Caco-2 (cell line): ENCODE measurements at regions not wholly inside any gene's neighbourhood (a gene's known extent, or its start where the extent isn't known, plus 50 kb on each side); places are given as distances from the start of the nearest gene placed in this dataset.

Experiments
- BruUV-seq: library from RNA; stranded (reverse); fragments of 400-500 nt; replicated peaks from 2 replicates; lab custom pipeline; 2021; lab: Mats Ljungman, UMichigan
- CTCF ChIA-PET: fragments of 300-600 bp; sonication (Branson Sonifier 250); formaldehyde crosslinking; loops from one replicate; lab custom pipeline; 2022; ENCODE audit warnings: antibody characterized with exemption; lab: Charles Lee
- POLR2A ChIA-PET: fragments of 300-600 bp; sonication (Branson Sonifier 250); formaldehyde crosslinking; loops from one replicate; lab custom pipeline; 2022; ENCODE audit warnings: antibody characterized with exemption; lab: Charles Lee
- DNase-seq, 2 experiments: peaks; one replicate each; pipeline versions ENCODE4 v3.0.0 to v3.0.0-alpha.2; 2020 to 2022
- H3K27me3 ChIP-seq: replicated peaks from 2 replicates; pipeline ENCODE4 v1.6.0; 2011; ENCODE audit warnings: low read length; ENCODE audit not compliant: control insufficient read depth, insufficient read depth
- H3K36me3 ChIP-seq: 2 replicates; pipeline ENCODE4 v1.5.1; 2011; ENCODE audit warnings: low read length; ENCODE audit not compliant: control insufficient read depth, insufficient read depth
- H3K4me1 ChIP-seq: fragments of 250-450 bp; sonication (Bioruptor Pico); 2 replicates; pipeline ENCODE4 v1.5.1; 2020; ENCODE audit warnings: mild to moderate bottlenecking
- H3K4me3 ChIP-seq: 2 replicates; pipeline ENCODE4 v1.5.1; 2011; ENCODE audit warnings: low read depth, mild to moderate bottlenecking, control low read depth, low read length
- H3K9me3 ChIP-seq: fragments of 250-450 bp; sonication (Bioruptor Pico); 2 replicates; pipeline ENCODE4 v1.5.1; 2020; ENCODE audit warnings: mild to moderate bottlenecking, moderate library complexity
- H3K27ac Mint-ChIP-seq: one replicate; pipeline ENCODE4 v1.8.0; 2022; ENCODE audit warnings: mixed read lengths; ENCODE audit not compliant: unreplicated experiment
- H3K27me3 Mint-ChIP-seq: one replicate; pipeline ENCODE4 v1.8.0; 2022; ENCODE audit warnings: mixed read lengths; ENCODE audit not compliant: insufficient read depth, unreplicated experiment
- H3K36me3 Mint-ChIP-seq: one replicate; pipeline ENCODE4 v1.8.0; 2022; ENCODE audit warnings: mild to moderate bottlenecking, mixed read lengths; ENCODE audit not compliant: insufficient read depth, unreplicated experiment
- H3K4me1 Mint-ChIP-seq: one replicate; pipeline ENCODE4 v1.8.0; 2022; ENCODE audit warnings: low read depth, mixed read lengths; ENCODE audit not compliant: unreplicated experiment
- H3K4me3 Mint-ChIP-seq: one replicate; pipeline ENCODE4 v1.8.0; 2022; ENCODE audit warnings: mild to moderate bottlenecking, moderate library complexity, mixed read lengths; ENCODE audit not compliant: unreplicated experiment
- H3K9me3 Mint-ChIP-seq: one replicate; pipeline ENCODE4 v1.8.0; 2022; ENCODE audit warnings: mixed read lengths; ENCODE audit not compliant: unreplicated experiment
- intact Hi-C: fragments of 100-400 bp; cut with micrococcal nuclease; formaldehyde crosslinking; loops from one replicate; pipeline ENCODE4 v1.10.0; 2022; ENCODE audit not compliant: unreplicated experiment
- TF ChIP-seq, protein P1 (sequence below), 2 experiments: fragments of 200-600 bp in 1 of 2; IDR thresholded peaks; 1 replicate in 1 of 2; 2 replicates in 1 of 2; pipeline versions ENCODE4 v1.5.1 to v1.8.0; 2011 to 2022; ENCODE audit warnings: antibody characterized with exemption in 1 of 2, control low read depth in 1 of 2, inconsistent platforms in 1 of 2, low read depth in 1 of 2, low read length in 1 of 2, mild to moderate bottlenecking in 1 of 2, moderate library complexity in 1 of 2; ENCODE audit not compliant: insufficient read depth in 1 of 2, severe bottlenecking in 1 of 2, unreplicated experiment in 1 of 2

- no peak overlapping the region for H3K27ac Mint-ChIP-seq
- ChIA-PET POLR2A (no interaction called here), CTCF (no interaction called here)
- DNase-seq, result no peak
- no peaks in the 10 kb centered on the region for H3K9me3 Mint-ChIP-seq
- no peaks in the 10 kb centered on the region for H3K36me3 Mint-ChIP-seq
- TF ChIP-seq, protein P1, sequence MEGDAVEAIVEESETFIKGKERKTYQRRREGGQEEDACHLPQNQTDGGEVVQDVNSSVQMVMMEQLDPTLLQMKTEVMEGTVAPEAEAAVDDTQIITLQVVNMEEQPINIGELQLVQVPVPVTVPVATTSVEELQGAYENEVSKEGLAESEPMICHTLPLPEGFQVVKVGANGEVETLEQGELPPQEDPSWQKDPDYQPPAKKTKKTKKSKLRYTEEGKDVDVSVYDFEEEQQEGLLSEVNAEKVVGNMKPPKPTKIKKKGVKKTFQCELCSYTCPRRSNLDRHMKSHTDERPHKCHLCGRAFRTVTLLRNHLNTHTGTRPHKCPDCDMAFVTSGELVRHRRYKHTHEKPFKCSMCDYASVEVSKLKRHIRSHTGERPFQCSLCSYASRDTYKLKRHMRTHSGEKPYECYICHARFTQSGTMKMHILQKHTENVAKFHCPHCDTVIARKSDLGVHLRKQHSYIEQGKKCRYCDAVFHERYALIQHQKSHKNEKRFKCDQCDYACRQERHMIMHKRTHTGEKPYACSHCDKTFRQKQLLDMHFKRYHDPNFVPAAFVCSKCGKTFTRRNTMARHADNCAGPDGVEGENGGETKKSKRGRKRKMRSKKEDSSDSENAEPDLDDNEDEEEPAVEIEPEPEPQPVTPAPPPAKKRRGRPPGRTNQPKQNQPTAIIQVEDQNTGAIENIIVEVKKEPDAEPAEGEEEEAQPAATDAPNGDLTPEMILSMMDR (IDR thresholded peaks at IDR 0.05; ENCODE audit: insufficient read depth in 1 of 2, low read depth in 1 of 2, low read length in 1 of 2, severe bottlenecking in 1 of 2, unreplicated experiment in 1 of 2), result no peak
- H3K4me3 ChIP-seq, result no peak overlapping the region
- no TSS peak for BruUV-seq
- intact Hi-C loops, result no loop called here
- 0 out of 2 replicates have a peak, but pooled peaks cover 2% of the 10 kb centered on the region for H3K4me1 ChIP-seq
- H3K27me3 Mint-ChIP-seq, result peaks cover 3% of the 10 kb centered on the region
- H3K9me3 ChIP-seq, result no peaks in the 10 kb centered on the region
- no peaks in the 10 kb centered on the region for H3K36me3 ChIP-seq
- H3K27me3 ChIP-seq, result no peaks in the 10 kb centered on the region
- no peaks in the 10 kb centered on the region for H3K4me1 Mint-ChIP-seq
- no peak overlapping the region for H3K4me3 Mint-ChIP-seq
Measured at GRCh38 chr12:31224768-31225448, 101.0 kb downstream of the SINHCAF start.

DNA sequence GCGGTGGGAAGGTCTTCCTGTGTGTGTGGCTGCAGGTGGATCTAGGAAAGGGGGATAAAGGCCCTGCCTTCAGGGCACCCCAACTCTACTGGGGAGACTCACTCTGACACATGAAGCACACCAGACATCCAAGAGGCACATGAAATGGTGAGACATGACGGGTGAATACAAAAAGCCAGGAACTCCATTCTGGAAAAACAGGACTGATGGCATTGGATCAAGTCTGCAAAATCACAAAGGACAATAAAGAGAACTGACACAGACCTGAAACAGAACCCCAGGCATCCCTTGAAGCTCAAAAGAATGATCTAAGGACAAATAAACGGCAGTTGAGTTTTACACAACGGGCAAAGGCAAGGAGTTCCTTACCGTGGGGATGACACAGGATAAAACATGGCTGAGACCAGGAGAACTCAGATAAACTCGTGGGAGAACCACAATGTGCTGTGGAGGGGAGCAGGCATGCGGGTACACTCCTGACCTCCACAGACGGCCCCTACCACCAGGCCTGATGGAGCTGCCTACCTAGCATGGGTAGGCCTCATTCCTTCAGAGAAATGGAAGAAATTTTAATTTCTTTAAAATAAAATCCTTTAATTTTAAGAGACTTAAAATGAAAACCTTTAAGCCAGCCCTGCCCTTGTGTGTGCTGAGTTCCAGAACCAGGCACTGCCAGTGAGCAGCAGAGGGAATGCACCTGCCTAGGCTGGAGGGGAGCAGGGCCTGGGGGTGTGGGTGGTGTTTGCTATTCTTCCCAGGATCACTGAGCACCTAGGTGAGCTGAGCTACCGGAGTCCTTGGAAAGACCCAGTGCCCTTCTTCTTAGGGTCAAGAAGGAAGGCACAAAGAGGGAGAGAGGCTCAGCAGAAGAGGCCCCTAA, 100.1 kb downstream of the SINHCAF start:
- Mint-ChIP-seq H3K4me3 (no peak overlapping the region), H3K4me1 (no peaks in the 10 kb centered on the region), H3K27ac (no peak overlapping the region), H3K9me3 (no peaks in the 10 kb centered on the region), H3K36me3 (no peaks in the 10 kb centered on the region), H3K27me3 (peaks cover 3% of the 10 kb centered on the region)
- DNase-seq, result no peak
- Histone ChIP-seq H3K4me3 (no peak overlapping the region), H3K27me3 (no peaks in the 10 kb centered on the region), H3K9me3 (no peaks in the 10 kb centered on the region), H3K4me1 (0 out of 2 replicates have a peak, but pooled peaks cover 2% of the 10 kb centered on the region), H3K36me3 (no peaks in the 10 kb centered on the region)
- BruUV-seq, result no TSS peak
- TF ChIP-seq, protein P1 (IDR thresholded peaks at IDR 0.05; ENCODE audit: insufficient read depth in 1 of 2, low read depth in 1 of 2, low read length in 1 of 2, severe bottlenecking in 1 of 2, unreplicated experiment in 1 of 2), result no peak
- intact Hi-C loops, result no loop called here
- ChIA-PET POLR2A (no interaction called here), CTCF (no interaction called here)

GRCh38 chr12:31226639-31227038, 99.3 kb downstream of the SINHCAF start:
- CTCF ChIA-PET, result no interaction called here
- H3K36me3 Mint-ChIP-seq, result no peaks in the 10 kb centered on the region
- TF ChIP-seq, protein P1 (IDR thresholded peaks at IDR 0.05; ENCODE audit: insufficient read depth in 1 of 2, low read depth in 1 of 2, low read length in 1 of 2, severe bottlenecking in 1 of 2, unreplicated experiment in 1 of 2), result no peak
- Histone ChIP-seq H3K9me3 (no peaks in the 10 kb centered on the region), H3K4me1 (0 out of 2 replicates have a peak, but pooled peaks cover 2% of the 10 kb centered on the region), H3K27me3 (no peaks in the 10 kb centered on the region), H3K4me3 (no peak overlapping the region), H3K36me3 (no peaks in the 10 kb centered on the region)
- BruUV-seq, result no TSS peak
- no peaks in the 10 kb centered on the region for H3K9me3 Mint-ChIP-seq
- no peaks in the 10 kb centered on the region for H3K4me1 Mint-ChIP-seq
- H3K27ac Mint-ChIP-seq, result no peak overlapping the region
- POLR2A ChIA-PET, result no interaction called here
- intact Hi-C loops, result no loop called here
- no peak overlapping the region for H3K4me3 Mint-ChIP-seq
- DNase-seq, result no peak
- H3K27me3 Mint-ChIP-seq, result peaks cover 3% of the 10 kb centered on the region
